HPDE6-E6E7 (cell line): ENCODE measurements at regions not wholly inside any gene's neighbourhood (a gene's known extent, or its start where the extent isn't known, plus 50 kb on each side); places are given as distances from the start of the nearest gene placed in this dataset.

Experiments
- DNase-seq: peaks from one replicate; pipeline ENCODE4 v3.0.0; 2011; ENCODE audit warnings: missing footprints; ENCODE audit errors: extremely low spot score

DNA sequence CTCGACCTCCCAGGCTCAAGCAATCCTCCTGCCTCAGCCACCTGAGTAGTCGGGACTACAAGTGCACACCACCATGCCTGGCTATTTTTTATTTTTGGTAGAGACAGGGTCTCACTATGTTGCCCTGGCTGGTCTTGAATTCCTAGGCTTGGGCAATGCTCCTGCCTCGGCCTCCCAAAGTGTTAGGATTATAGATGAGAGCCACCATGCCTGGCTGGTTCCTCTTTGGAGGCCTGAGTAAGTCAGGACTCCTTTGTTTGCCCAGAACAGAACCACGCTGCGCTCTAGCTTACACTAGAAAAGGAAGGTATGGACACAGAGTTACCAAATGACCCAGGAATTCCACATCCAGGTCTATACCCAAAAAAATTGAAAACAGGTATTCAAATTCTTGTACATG, 135.9 kb upstream of the SLC1A4 start:
- no peak for DNase-seq

DNA sequence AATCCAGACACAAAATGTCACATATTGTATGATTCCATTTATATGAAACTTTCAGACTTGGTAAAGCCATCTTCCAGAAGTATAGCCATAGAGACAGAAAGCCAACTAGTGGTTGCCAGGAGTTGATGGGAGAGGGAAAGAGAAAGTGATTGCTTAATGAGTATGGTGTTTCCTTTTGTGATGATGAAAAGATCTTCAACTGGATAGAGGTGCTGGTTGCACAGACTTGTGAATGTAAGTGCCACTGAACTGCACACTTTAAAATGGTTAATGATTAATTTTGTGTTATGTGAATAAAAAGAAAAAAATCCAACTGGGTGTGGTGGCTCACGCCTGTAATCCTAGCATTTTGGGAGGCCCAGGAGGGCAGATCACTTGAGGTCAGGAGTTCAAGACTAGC, 135.3 kb upstream of the SLC1A4 start:
- DNase-seq, result no peak

- DNase-seq, result no peak
These were observed 134.4 kb upstream of the SLC1A4 start for GRCh38 chr2:64854773-64855237.

DNA sequence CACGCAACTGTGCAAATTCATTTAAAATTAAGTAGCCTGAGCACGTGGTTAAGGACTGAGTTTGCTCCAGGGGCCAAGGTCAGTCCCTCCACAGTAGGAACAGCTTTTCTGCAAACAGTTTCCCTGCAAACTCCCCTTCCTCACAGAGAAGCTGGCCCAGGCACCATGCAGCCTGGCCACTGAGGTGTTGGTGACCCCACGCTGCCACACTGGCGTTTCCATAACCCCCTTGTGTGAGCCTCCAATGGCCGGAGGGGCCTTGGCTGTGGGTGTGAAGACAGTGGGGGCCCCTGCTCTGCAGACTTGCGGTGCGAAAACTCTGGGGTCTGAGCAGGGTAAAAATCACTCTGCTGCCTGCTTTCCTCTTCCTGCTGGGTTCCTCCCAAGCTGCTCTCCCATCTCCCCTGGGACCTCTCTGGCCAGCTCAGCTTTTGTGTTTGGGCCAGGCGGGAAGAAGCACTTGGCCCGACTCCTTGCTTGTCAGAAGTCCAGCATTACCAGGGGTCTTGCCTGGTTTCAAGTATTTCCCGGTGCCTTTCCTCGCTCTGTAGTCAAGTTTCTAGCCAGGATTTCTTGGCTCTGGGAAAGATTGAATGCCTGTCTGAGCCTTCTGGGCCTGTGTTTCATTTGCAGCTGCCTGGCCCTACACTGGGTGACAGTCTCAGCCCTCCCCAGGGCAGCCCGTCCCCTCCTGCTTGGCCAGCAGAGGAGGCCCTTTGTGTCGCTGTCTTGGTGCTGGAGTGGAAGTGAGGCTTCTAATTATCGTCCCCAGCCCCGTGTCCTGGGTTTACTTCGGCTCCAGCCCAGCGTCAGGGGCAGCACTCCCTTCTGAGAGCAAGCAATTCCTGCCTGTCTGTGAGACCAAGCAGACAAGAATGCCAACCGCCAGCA, 131.4 kb upstream of the SLC1A4 start:
- no peak for DNase-seq

GRCh38 chr2:64858541-64859311, 130.5 kb upstream of the SLC1A4 start:
- no peak for DNase-seq

- DNase-seq, result peak; percentile 85
These were observed 129.6 kb upstream of the SLC1A4 start for GRCh38 chr2:64859312-64860212.

DNA sequence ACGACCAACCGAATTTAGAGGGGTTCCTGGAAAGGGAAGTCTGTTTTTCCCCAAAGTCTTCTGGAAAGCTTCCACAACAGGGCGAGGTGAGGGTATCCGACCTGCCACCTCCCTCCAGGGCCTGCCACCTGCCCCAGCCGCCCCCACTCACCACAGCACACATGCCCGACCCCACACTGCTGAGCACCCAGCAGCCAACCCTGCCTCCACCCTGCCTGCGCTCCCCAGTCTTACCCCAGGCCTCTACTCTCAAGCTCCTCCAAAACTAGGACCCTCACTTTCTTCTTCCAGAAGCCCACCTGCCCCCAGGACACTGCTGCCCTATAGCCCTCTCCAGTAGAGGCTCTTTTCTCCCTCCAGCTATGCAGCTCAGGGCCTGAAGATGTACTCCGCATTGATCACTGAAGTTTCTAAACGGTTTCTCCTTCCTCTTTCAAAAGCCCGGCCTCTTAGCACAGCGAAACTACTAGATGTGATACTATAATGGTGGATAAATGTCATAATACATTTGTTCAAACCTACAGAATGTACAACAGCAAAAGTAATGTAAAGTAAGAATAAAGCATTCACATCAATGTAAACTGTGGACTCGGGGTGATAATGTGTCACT, 128.8 kb upstream of the SLC1A4 start:
- no peak for DNase-seq

DNA sequence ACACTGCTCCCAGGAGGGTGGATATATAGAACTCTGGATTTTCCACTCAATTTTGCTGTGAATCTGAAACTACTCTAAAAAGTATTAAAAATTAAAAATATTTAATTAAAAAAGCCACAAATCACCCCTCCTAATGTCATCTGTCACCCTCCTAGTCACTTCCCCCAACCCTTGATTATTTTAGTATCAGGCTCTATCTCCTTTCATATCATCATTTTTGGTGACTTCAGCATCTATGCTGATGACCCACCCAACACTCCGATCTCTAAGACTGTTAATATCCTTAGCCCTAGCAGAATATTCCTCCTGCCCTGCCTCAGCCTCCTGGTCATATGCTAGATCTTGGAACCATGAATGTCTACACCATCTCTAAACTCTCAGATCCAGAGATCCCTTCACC, 128.3 kb upstream of the SLC1A4 start:
- DNase-seq, result no peak

- DNase-seq, result no peak
These were observed 127.5 kb upstream of the SLC1A4 start for GRCh38 chr2:64861452-64862397.

GRCh38 chr2:64862623-64863022, 126.6 kb upstream of the SLC1A4 start:
- no peak for DNase-seq

DNA sequence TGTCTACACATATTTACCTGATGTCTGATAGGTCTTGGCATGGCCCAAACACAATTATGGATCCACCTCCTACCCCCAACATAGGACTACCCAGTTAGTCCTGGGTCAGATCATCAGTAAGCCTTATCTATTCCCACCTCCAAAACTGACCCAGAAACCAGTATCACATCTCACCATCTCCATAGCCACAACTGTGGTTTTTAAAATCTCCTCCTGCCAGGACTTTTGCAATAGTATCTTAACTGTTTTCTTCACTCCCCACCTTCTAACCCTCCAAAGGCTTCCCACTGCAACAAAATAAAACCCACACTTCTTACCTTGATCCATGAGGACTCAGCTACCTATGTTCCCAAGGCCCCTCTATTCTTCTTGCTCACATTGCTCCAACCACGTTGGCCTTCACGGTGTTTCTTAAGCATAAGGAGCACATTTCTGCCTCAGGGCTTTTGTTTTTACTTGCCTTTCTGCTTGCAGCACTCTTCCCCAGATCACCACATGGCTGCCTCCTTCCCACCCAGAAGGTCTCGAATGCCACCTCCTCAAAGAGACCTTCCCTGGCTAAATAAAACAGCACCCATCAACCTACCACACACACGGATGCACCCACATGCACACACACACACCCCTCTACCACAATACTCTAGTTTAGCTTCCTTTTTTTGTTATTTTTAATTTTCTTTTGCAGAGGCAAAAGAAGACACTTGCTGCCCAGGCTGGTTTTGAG, 125.9 kb upstream of the SLC1A4 start:
- DNase-seq, result no peak

DNA sequence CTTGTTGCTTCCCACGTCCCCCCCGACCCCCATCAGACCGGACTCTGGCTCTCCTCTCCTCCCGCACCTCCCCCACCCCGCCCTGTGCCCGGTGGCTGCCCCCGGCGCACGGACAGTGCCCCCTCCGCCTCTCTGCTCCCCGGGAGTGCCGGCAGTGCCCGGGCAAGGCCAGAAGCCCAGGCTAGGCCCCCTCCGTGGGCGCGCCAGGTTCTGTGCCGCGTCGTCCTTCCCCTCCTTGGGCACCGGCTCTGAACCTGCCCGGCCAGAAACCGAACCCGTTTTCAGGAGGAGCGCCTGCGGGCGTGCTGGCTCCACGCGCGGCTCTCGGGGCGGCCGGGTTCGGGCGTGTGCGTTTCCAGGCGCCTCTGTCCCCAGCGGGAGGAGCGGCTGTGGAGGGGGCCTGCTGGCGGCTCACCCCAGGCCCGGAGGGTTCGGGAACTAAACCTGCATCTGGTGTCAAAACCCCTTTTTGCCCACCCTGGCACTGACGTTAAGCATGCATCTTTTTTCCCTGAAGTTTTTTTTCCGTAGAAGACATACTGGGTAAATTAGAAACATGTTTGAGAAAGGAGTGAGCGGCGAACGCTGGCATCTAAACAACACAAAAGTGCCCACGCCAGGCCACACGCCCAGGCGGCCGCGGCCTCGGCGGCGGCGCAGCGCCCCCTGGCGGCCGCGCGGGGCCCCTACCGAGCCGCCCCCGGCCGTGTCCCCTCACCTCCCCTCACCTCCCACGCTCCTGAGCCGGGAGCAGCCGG, 123.9 kb upstream of the SLC1A4 start:
- peak; percentile 57 for DNase-seq

- DNase-seq, result no peak
These were observed 123.3 kb upstream of the SLC1A4 start for GRCh38 chr2:64865831-64866345.

- DNase-seq, result no peak
These were observed 122.4 kb upstream of the SLC1A4 start for GRCh38 chr2:64866797-64867196.

- no peak for DNase-seq
These were observed 121.8 kb upstream of the SLC1A4 start for GRCh38 chr2:64867253-64867996.

DNA sequence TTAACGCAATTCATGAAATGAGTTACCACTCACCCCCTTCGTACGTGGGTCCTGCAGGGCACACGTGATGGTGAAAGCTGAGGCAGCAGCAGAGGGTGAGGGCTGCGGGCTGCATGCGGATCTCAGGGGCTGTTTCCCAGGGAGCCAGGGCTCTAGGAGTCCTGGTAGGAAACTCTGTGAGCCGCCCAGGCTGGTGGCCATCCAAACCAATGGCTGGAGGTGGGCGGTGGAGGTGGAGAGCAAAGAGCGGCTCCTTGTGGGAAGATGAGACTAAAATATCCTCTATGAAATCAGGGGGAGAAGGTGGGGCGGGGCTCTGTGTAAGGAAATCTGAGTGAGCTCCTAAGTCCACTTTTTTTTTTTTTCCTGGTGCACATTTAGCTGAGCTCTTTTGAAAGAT, 120.1 kb upstream of the SLC1A4 start:
- no peak for DNase-seq

- peak; percentile 57 for DNase-seq
These were observed 115.7 kb upstream of the SLC1A4 start for GRCh38 chr2:64873472-64873924.

GRCh38 chr2:64874593-64874992, 114.6 kb upstream of the SLC1A4 start:
- DNase-seq, result no peak
